NB4 (cell line): ENCODE measurements at regions not wholly inside any gene's neighbourhood (a gene's known extent, or its start where the extent isn't known, plus 50 kb on each side); places are given as distances from the start of the nearest gene placed in this dataset.

Experiments
- POLR2A ChIP-seq: IDR thresholded peaks from 2 replicates; pipeline ENCODE4 v1.6.1; 2011; ENCODE audit warnings: mild to moderate bottlenecking; ENCODE audit not compliant: insufficient read length; ENCODE audit errors: extremely low read depth
- TF ChIP-seq, protein P1 (sequence below): IDR thresholded peaks from one replicate; pipeline ENCODE4 v1.5.1; 2012; ENCODE audit warnings: low read depth, low read length
- TF ChIP-seq, protein P2 (sequence below): IDR thresholded peaks from 2 replicates; pipeline ENCODE4 v1.6.1; 2011; ENCODE audit warnings: low read depth, low read length

DNA sequence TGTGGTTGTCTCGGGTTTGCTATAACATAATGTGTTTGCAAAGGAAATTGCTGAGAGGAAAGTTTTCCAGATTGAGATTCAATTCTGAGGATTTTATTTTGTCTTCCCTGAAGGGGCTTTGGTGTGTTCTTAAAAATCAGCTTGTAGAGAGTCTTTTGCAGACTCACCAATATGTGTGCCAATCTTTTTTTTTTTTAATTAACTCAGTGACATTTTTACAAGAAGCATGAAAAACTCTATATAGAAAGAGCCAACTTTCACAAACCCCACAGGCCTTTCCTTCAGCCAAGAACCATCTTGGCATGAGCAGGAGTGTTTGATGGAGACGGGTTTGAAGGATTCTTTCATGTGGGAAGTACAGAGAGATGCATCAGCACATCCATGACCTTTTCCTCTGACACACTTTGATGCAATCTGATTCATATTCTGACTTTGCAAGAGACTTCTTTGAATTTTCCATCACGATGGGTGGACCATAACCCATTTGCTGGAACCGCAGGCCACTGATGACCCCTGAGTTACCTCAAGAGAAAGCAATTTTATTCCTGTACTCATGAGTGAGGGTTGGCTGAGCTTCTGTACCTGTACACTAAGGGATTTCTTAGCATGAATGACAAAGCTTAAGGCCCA, 892.6 kb downstream of the XPNPEP1 start:
- no peak for TF ChIP-seq POLR2A
- TF ChIP-seq, protein P1, sequence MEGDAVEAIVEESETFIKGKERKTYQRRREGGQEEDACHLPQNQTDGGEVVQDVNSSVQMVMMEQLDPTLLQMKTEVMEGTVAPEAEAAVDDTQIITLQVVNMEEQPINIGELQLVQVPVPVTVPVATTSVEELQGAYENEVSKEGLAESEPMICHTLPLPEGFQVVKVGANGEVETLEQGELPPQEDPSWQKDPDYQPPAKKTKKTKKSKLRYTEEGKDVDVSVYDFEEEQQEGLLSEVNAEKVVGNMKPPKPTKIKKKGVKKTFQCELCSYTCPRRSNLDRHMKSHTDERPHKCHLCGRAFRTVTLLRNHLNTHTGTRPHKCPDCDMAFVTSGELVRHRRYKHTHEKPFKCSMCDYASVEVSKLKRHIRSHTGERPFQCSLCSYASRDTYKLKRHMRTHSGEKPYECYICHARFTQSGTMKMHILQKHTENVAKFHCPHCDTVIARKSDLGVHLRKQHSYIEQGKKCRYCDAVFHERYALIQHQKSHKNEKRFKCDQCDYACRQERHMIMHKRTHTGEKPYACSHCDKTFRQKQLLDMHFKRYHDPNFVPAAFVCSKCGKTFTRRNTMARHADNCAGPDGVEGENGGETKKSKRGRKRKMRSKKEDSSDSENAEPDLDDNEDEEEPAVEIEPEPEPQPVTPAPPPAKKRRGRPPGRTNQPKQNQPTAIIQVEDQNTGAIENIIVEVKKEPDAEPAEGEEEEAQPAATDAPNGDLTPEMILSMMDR = no peak
- TF ChIP-seq, protein P2, sequence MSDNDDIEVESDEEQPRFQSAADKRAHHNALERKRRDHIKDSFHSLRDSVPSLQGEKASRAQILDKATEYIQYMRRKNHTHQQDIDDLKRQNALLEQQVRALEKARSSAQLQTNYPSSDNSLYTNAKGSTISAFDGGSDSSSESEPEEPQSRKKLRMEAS = no peak
